ENCODE measurements at regions not wholly inside any gene's neighbourhood (a gene's known extent, or its start where the extent isn't known, plus 50 kb on each side); places are given as distances from the start of the nearest gene placed in this dataset.
"Not testable (repeated sequence)": the region's sequence is repeated elsewhere in the genome, so short reads cannot be mapped to it uniquely, and the experiment has no call there.

DNA sequence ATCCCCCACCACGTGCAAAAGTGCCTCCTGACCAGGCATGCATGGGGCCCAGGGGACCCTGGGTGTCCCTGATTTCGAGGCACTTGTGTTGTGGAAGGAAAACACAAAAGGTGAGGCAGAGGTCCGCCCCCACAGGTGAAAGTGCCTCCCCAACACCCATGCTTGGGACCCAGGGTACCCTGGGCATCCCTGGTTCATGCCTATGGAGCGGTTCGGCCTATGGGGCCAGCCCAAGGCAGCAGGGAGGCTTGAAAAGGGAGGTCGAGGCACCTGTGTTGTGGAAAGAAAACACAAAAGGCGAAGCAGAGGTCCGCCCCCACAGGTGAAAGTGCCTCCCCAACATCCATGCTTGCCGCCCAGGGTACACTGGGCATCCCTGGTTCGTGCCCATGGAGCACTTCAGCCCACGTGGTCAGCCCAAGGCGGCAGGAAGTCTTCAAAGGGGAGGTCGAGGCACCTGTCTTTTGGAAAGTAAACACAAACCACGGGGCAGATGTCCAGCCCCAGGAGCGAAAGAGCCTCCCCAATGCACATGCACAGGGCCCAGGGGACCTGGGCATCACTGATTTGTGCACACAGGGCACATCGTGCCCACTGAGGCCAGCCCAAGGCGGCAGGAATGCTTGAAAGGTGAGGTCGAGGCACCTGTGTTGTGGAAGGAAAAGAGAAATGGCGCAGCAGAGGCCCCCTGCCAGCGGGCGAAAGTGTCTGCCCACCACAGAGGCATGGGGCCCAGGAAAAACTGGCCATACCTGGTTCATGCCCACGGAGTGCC, 375.5 kb downstream of the ALG10 start:
- no peak for DNase-seq

DNA sequence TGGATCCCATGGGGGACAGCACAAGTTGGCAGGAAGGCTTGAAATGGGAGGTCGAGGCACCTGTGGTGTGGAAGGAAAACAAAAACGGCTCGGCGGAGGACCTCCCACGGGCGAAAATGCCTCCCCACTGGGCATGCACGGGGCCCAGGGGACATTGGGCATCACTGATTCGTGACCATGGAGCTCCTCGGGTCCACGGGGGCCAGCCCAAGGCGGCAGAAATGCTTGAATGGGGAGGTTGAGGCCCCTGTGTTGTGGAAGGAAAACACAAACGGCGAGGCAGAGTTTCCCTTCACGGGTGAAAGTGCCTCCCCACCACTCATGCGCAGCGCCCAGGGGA, 376.0 kb downstream of the ALG10 start:
- no peak for DNase-seq

DNA sequence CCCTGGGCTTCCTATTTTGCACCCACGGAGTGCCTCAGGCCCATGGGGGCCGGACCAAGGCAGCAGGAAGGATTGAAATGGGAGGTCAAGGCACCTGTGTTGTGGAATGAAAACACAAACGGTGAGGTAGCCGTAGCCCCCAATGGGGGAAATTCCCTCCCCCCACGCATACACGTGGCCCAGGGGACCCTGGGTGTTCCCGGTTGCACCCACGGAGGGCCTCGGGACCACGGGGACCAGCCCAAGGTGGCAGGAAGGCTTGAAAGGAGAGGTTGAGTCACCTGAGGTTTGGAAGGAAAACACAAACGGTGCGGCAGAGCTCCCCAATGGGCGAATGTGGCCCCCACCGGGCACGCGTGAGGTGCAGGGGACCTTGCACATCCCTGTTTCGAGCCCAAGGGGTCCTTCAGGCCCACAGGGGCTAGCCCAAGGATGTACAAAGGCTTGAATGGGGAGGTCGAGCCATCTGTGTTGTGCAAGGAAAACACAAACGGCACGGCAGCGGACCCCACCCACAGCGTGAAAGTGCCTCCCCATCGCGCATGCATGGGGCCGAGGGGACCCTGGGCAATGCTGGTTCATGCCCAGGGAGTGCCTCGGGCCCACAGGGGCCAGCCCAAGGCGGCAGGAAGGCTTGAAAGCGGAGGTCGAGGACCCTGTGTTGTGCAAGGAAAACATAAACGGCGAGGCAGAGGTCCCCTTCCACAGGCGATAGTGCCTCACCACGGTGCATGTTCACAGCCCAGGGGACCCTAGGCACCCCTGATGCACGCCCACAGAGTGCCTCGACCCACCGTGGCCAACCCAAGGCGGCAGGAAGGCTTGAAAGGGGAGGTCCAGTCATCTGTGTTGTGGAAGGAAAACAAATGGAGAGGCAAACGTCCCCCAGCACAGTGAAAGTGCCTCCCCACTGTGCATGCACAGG, 376.7 kb downstream of the ALG10 start:
- DNase-seq = no peak

DNA sequence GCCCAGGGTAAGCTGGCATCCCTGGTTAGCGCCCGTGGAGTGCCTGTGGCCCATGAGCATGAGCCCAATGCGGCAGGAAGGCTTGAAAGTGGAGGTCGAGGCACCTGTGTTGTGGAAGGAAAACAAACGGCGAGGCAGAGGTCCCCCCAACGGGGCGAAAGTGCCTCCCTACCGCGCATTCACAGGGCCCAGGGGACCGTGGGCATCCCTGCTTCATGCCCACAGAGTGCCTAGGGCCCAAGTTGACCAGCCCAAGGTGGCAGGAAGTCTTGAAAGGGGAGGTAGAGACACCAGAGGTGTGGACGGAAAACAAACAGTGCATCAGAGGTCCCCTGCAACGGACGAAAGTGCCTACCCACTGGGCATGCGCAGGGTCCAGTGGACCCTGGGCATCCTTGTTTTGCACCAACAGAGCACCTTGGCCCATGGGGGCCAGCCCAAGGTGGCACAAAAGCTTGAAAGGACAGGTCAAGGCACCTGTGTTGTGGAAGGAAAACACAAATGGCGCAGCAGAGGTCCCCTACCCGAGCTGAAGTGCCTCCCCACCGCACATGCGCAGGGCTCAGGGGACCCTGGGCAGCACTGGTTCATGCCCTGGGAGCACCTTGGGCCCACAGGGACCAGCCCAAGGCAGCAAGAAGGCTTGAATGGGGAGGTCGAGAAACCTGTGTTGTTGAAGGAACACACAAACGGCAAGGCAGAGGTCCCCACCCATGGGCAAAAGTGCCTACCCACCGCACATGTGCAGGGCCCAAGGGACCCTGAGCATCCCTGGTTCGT, 377.5 kb downstream of the ALG10 start:
- no peak for DNase-seq

DNA sequence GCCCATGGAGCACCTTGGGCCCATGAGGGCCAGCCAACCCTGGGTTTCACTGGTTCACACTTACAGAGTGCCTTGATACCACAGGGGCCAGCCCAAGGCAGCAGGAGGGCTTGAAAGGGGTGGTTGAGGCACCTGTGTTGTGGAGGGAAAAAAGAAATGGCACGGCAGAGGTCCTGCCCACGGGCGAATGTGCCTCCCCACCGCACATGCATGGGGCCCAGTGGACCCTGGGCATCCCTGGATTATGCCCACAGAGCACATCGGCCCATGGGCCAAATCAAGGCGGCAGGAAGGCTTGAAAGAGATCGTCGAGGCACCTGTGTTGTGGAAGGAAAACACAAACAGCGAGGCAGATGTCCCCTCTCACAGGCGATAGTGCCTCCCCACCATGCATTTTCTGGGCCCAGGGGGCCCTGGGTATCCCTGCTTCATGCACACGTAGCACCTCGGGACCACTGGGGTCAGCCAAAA, 378.1 kb downstream of the ALG10 start:
- DNase-seq = no peak

DNA sequence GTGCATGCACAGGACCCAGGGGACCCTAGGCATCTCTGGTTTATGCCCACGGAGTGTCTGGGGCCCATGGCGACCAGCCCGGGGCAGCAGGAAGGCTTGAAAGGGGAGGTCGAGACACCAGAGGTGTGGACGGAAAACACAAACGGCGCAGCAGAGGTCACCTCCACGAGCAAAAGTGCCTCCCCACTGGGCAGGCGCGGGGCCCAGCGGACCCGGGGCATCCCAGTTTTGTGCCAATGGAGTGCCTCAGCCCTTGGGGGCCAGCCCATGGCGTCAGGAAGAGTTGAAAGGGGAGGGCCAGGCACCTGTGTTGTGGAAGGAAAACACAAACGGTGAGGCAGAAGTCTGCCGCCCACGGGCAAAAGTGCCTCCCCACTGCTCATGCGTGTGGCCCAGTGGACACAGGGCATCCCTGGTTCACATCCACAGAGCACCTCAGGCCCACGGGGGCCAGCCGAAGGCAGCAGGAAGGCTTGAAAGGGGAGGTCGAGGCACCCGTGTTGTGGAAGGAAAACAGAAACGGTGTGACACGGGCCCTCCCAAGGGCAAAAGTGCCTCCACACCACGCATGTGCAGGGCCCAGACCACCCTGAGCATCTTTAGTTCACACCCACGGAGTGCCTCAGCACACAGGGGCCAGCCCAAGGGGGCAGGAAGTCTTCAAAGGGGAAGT, 378.8 kb downstream of the ALG10 start:
- no peak for DNase-seq

DNA sequence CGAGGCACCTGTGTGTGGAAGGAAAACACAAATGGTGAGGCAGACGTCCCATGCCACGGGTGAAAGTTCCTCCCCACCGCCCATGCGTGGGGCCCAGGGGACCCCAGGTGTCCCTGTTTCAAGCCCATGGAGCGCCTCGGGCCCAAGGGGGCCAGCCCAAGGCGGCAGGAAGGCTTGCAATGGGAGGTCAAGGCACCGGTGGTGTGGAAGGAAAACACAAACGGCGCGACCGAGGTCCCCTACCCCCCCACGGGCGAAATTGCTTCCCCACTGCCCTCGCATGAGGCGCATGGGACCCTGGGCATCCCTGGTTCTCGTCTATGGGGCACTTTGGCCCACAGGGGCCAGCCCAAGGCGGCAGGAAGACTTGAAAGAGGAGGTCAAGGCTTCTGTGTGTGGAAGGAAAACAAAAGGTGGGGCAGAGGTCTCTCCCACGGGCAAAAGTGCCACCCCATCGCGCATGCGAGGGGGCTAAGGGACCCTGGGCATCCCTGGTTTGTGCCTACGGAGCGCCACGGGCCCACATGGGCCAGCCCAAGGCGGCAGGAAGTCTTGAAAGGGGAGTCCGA, 379.4 kb downstream of the ALG10 start:
- DNase-seq = no peak

DNA sequence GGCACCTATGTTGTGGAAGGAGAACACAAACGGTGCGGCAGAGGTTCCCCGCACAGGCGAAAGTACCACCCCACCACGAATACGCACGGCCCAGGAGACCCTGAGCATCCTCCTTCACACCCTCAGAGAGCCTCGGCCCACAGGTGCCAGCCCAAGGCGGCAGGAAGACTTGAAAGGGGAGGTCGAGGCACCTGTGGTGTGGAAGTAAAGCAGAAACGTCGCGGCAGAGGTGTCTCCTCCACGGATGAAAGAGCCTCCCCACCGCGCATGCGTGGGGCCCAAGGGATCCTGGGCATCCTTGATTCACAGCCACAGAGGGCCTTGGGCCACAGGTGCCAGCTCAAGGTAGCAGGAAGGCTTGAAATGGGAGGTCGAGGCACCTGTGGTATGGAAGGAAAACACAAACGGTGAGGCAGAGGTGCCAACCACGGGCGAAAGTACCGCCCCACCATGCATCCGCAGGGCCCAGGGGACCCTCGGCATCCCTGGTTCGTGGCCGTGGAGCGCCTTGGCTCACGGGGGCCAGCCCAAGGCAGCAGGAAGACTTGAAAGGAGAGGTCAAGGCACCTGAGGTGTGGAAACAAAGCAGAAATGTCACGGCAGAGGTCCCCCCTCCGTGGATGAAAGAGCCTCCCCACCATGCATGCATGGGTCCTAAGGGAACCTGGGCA, 380.1 kb downstream of the ALG10 start:
- DNase-seq = no peak

DNA sequence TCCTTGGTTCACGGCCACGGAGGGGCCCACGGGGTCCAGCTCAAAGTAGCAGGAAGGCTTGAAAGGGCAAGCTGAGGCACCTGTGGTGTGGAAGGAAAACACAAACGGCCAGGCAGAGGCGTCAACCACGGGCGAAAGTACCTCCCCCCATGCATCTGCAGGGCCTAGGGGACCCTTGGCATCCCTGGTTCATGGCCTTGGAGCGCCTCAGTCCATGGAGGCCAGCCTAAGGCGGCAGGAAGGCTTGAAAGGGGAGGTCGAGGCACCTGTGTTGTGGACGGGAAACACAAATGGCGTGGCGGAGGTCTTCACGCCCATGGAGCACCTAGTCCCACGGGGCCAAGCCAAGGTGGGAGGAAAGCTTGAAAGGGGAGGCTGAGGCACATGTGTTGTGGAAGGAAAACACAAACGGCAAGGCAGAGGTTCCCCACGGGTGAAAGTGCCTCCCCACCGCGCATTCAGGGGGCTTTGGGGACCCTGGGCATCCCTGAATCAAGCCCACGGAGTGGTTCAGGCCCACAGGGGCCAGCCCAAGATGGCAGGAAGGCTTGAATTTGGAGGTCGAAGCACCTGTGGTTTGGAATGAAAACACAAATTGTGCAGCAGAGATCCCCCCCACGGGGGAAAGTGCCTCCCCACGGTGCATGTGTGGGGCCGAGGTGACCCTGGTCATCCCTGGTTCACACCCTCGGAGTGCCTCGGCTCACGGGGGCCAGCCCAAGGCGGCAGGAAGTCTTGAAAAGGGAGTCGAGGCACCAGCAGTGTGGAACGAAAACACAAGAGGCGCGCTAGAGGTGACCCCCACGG, 380.8 kb downstream of the ALG10 start:
- DNase-seq = no peak

DNA sequence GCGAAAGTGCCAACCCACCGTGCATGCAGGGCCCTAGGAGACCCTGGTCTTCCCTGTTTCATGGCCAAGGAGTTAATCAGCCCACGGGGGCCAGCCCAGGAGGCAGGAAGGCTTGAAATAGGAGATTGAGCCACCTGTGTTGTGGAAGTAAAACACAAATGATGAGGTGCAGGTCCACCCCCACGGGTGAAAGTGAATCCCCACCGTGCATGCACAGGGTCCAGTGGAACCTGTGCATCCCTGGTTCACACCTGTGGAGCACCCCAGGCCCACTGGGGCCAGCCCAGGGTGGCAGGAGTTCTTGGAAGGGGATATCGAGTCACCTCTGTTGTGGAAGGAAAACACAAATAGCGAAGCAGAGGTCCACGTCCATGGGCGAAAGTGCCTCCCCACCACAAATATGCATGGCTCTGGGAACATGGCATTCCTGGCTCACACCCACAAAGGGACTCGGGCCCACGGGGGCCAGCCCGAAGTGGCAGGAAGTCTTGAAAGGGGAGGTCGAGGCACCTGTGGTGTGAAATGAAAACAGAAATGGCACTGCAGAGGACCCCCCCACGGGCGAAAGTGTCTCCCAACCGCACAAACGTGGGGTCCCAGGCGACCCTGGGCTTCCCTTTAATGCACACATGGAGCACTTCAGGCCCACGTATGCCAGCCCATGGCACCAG, 381.5 kb downstream of the ALG10 start:
- DNase-seq = no peak

DNA sequence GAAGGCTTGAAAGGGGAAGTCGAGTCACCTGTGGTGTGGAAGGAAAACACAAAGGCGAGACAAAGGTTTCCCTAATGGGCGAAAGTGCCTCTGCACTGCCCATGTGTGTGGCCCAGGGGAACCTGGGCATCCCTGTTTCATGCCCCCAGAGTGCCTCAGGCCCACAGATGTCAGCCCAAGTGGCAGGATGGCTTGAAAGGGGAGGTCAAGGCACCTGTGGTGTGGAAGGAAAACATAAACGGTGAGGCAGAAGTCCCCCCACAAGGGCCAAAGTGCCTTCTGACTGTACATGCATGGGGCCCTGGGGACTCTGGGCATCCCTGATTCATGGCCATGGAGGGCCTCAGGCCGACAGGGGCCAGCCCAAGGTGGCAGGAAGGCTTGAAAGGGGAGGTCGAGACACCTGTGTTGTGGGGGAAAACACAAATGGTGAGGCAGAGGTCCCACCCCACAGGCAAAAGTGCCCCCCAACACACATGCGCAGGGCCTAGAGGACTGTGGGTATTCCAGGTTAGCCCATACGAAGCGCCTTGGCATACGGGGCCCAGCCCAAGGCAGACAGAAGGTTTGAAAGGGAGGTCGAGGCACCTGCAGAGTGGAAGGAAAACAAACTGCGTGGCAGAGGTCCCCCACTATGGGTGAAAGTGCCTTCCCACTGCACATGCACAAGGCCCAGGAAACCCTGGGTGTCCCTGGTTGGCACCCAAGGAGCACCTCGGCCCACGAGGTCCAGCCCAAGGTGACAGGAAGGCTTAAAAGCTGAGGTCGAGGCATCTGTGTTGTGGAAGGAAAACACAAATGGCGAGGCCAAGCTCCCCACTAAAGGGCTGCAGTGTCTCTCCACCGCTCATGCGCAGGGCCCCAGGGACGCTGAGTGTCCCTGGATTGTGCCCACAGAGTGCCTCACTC, 382.3 kb downstream of the ALG10 start:
- no peak for DNase-seq

DNA sequence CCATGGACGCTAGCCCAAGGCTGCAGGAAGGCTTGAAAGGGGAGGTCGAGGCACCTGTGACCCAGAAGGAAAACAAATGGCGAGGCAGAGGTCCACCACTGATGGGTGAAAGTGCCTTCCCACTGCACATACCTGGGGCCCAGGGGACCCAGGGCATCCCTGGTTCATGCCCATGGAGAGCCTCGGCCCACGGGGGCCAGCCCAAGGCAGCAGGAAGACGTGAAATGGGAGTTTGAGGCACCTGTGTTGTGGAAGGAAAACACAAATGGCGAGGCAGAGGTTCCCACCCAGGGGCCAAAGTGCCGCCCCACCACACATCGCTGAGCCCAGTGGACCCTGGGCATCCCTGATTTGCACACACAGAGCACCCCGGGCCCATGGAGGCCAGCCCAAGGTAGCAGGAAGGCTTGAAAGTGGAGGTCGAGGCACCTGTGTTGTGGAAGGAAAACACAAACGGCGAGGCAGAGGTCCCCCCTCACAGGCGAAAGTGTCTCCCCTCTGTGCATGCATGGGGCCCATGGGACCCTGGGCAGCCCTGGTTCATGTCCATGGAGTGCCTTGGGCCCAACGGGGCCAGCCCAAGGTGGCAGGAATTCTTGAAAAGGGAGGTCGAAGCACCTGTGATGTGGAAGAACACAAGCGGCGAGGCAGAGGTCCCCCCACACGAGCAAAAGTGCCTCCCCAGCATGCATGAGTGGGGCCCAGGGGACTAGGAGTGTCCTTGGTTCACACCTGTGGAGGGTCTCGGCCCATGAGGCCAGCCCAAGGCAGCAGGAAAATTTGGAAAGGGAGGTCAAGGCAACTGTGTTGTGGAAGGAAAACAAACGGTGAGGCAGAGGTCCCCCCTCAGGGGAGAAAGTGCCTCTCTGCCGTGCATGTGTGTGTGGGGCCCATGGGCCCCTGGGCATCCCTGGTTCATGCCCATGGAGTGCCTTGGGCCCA, 383.3 kb downstream of the ALG10 start:
- no peak for DNase-seq

DNA sequence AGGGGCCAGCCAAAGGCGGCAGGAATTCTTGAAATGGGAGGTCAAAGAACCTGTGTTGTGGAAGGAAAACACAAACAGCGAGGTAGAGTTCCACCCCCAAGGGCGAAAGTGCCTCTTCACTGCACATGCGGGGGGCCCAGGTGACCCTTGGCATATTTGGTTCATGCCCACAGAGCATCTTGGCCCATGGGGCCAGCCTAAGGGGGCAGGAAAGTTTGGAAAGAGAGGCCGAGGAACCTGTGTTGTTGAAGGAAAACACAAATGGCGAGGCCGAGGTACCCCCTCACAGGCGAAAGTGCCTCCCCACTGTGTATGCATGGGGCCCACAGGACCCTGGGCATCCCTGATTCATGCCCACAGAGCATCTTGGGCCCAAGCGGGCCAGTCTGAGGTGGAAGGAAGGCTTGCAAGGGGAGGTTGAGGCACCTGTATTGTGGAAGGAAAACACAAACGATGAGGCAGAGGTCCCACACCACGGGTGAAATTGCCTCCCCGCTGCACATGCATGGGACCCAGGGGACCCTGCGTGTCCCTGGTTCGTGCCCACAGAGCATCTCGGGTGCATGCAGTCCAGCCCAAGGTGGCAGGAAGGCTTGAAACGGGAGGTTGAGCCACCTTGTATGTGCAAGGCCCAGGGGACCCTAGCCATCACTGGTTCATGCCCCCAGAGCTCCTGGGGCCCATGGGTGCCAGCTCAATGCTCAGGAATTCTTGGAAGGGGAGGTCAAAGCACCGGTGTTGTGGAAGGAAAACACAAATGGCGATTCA, 384.1 kb downstream of the ALG10 start:
- no peak for DNase-seq

DNA sequence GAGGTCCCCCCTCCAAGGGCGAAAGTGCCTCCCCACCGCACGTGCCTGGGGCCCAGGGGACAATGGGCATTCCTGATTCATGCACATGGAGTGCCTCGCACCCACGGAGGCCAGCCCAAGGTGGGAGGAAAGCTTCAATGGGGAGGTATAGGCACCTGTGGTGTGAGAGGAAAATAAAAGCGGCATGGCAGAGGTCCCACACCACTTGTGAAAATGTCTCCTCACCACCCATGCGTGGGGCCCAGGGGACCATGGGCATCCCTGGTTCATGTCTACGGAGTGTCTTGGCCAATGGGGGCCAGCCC, 384.7 kb downstream of the ALG10 start:
- DNase-seq = no peak

DNA sequence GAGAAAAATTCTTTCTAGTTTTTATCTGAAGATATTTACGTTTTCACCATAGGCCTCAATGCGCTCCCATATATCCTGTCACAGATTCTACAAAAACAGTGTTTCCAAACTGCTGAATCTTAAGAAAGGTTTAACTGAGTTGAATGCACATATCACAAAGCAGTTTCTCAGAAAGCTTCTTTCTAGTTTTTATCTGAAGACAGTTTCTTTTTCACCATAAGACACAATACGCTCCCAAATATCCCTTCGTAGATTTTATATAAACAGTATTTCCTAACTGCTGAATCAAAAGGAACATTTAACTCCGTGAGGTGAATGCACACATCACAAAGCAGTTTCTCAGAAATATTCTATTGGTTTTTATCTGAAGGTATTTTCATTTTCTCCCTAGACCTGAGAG, 385.5 kb downstream of the ALG10 start:
- DNase-seq = no peak

DNA sequence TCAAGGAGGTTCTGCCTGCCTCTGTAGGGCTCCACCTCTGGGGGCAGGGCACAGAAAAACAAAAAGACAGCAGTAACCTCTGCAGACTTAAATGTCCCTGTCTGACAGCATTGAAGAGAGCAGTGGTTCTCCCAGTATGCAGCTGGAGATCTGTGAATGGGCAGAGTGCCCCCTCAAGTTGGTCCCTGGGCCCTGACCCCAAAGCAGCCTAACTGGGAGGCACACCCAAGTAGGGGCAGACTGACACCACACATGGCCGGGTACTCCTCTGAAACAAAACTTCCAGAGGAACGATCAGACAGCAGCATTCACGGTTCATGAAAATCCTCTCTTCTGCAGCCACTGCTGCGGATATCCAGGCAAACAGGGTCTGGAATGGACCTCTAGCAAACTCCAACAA, 409.2 kb downstream of the ALG10 start:
- DNase-seq = not testable (repeated sequence)
